ENCODE measurements at regions not wholly inside any gene's neighbourhood (a gene's known extent, or its start where the extent isn't known, plus 50 kb on each side); places are given as distances from the start of the nearest gene placed in this dataset.

- DNase-seq (ENCODE audit: low read depth, low spot score) = no peak
- TF ChIP-seq, protein P1, sequence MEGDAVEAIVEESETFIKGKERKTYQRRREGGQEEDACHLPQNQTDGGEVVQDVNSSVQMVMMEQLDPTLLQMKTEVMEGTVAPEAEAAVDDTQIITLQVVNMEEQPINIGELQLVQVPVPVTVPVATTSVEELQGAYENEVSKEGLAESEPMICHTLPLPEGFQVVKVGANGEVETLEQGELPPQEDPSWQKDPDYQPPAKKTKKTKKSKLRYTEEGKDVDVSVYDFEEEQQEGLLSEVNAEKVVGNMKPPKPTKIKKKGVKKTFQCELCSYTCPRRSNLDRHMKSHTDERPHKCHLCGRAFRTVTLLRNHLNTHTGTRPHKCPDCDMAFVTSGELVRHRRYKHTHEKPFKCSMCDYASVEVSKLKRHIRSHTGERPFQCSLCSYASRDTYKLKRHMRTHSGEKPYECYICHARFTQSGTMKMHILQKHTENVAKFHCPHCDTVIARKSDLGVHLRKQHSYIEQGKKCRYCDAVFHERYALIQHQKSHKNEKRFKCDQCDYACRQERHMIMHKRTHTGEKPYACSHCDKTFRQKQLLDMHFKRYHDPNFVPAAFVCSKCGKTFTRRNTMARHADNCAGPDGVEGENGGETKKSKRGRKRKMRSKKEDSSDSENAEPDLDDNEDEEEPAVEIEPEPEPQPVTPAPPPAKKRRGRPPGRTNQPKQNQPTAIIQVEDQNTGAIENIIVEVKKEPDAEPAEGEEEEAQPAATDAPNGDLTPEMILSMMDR (IDR thresholded peaks at IDR 0.05; ENCODE audit: low read depth, low read length) = no peak
- in situ Hi-C loops (cut with HindIII; ENCODE audit: low sequenced_read_pairs) = no loop called here
- H3K4me3 ChIP-seq (ENCODE audit: low read depth, low read length) = no peak overlapping the region
Measured at GRCh38 chr6:153702671-153703070, 336.4 kb upstream of the OPRM1 start.

GRCh38 chr6:153698637-153699036 lies 340.4 kb upstream of the OPRM1 start:
- H3K4me3 ChIP-seq (ENCODE audit: low read depth, low read length) = no peak overlapping the region
- in situ Hi-C loops (cut with HindIII; ENCODE audit: low sequenced_read_pairs) = no loop called here
- TF ChIP-seq, protein P1 (IDR thresholded peaks at IDR 0.05; ENCODE audit: low read depth, low read length) = no peak
- no peak for DNase-seq (ENCODE audit: low read depth, low spot score)

GRCh38 chr6:153698001-153698400 lies 341.0 kb upstream of the OPRM1 start:
- no peak overlapping the region for H3K4me3 ChIP-seq (ENCODE audit: low read depth, low read length)
- TF ChIP-seq, protein P1 (IDR thresholded peaks at IDR 0.05; ENCODE audit: low read depth, low read length) = no peak
- in situ Hi-C loops (cut with HindIII; ENCODE audit: low sequenced_read_pairs) = no loop called here
- no peak for DNase-seq (ENCODE audit: low read depth, low spot score)

DNA sequence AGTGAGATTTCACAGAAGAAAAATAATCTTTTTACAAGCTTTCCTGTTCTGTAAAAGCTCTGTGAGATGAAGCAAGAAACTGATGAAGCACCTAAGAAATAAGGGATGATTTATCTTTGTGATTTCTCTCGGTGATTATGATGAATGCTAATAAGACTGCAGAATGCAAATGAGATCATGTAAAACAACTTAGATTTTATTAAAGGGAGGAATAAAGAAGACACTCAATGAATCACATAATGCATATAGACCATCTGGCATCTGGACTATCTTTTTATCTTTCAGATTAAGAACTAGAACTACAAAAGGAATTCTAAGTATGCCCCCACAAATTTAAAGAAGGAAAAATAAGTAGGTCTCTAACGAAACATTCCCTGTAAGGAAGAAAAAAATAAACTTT lies 361.5 kb upstream of the OPRM1 start:
- no peak for DNase-seq (ENCODE audit: low read depth, low spot score)
- TF ChIP-seq, protein P1 (IDR thresholded peaks at IDR 0.05; ENCODE audit: low read depth, low read length) = no peak
- in situ Hi-C loops (cut with HindIII; ENCODE audit: low sequenced_read_pairs) = no loop called here
- no peak overlapping the region for H3K4me3 ChIP-seq (ENCODE audit: low read depth, low read length)

DNA sequence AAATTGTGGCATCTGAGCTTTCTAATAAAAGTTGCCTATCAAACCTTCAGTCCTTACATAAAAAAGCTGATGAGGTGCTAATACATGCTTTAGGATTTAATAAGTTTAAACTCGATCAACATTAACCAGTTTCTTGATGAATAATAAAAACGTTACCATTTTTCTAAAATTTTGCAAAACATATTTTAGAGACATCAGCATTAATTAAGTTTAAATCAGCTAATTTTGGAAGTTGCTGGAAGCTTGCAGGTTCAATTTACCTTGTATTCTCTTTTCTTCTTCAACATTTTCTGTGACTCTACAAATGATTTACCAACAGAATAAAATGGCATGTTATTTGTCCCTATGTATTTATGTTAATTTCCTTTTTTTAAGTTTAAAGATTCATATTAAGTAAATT lies 365.3 kb upstream of the OPRM1 start:
- TF ChIP-seq, protein P1 (IDR thresholded peaks at IDR 0.05; ENCODE audit: low read depth, low read length) = no peak
- no peak for DNase-seq (ENCODE audit: low read depth, low spot score)
- in situ Hi-C loops (cut with HindIII; ENCODE audit: low sequenced_read_pairs) = no loop called here
- H3K4me3 ChIP-seq (ENCODE audit: low read depth, low read length) = no peak overlapping the region

- in situ Hi-C loops (cut with HindIII; ENCODE audit: low sequenced_read_pairs) = no loop called here
- H3K4me3 ChIP-seq (ENCODE audit: low read depth, low read length) = no peak overlapping the region
- TF ChIP-seq, protein P1 (IDR thresholded peaks at IDR 0.05; ENCODE audit: low read depth, low read length) = no peak
- DNase-seq (ENCODE audit: low read depth, low spot score) = no peak
Measured at GRCh38 chr6:153673225-153673624, 365.8 kb upstream of the OPRM1 start.

All from astrocyte of the spinal cord (primary cell).